K562 (cell line): ENCODE measurements at regions not wholly inside any gene's neighbourhood (a gene's known extent, or its start where the extent isn't known, plus 50 kb on each side); places are given as distances from the start of the nearest gene placed in this dataset.

Experiments
- ATAC-seq: fragments of 200-7000 bp; cut with Tn5 transposase; 3 replicates; pipeline ENCODE4 v1.9.1; 2020; ENCODE audit warnings: moderate library complexity
- BruUV-seq: library from RNA; stranded (reverse); fragments of 400-500 nt; replicated peaks from 2 replicates; lab custom pipeline; 2021; lab: Mats Ljungman, UMichigan
- CTCF ChIA-PET: fragments of 300-600 bp; formaldehyde crosslinking; extraction: SDS; loops from one replicate; lab custom pipeline; 2021; ENCODE audit warnings: low intra/inter-chr PET ratio; lab: Yijun Ruan, JAX
- POLR2A ChIA-PET: fragments of 300-600, 350-650 bp; sonication (Branson Sonifier 250); formaldehyde crosslinking; extraction: SDS; loops from one replicate; lab custom pipeline; 2021; ENCODE audit warnings: antibody characterized with exemption, inconsistent platforms; lab: Yijun Ruan, JAX
- DNase-seq, 4 experiments: peaks; one replicate each; pipeline versions ENCODE4 v3.0.0 to v3.0.0-alpha.2; 2011 to 2018; ENCODE audit warnings: low spot score in 3 of 4, mixed read lengths in 3 of 4; ENCODE audit errors: extremely low read depth in 1 of 4
- FAIRE-seq: peaks from 2 replicates; lab custom pipeline; 2011; peaks lifted over from hg19 to GRCh38; lab: Jason Lieb, UNC
- H2AFZ ChIP-seq: 2 replicates; pipeline ENCODE4 v1.6.0; 2011; ENCODE audit warnings: low read depth, low read length, control low read depth, inconsistent platforms
- H3K27ac ChIP-seq: fragments of 200-600 bp; 3 replicates; pipeline ENCODE4 v1.8.0; 2011; ENCODE audit warnings: low read depth, mild to moderate bottlenecking, control low read depth, inconsistent platforms, low read length, moderate library complexity, mixed read lengths; ENCODE audit errors: extremely low read depth
- H3K27me3 ChIP-seq, 2 experiments: fragments of 300-600 bp in 1 of 2; 2 replicates in 1 of 2; 3 replicates in 1 of 2; pipeline versions ENCODE4 v1.6.0 to v1.8.0; 2011; ENCODE audit warnings: inconsistent platforms in 2 of 2, low read length in 2 of 2, mild to moderate bottlenecking in 1 of 2, mixed read lengths in 1 of 2, moderate library complexity in 1 of 2; ENCODE audit not compliant: control insufficient read depth in 2 of 2, insufficient read depth in 2 of 2
- H3K36me3 ChIP-seq: fragments of 300-600 bp; 3 replicates; pipeline ENCODE4 v1.8.0; 2011; ENCODE audit warnings: mild to moderate bottlenecking, low read length, inconsistent platforms; ENCODE audit not compliant: control insufficient read depth, insufficient read depth
- H3K4me1 ChIP-seq, 2 experiments: fragments of 200-600 bp in 1 of 2; replicated peaks in 1 of 2; 2 replicates in 1 of 2; 3 replicates in 1 of 2; pipeline versions ENCODE4 v1.5.1 to v1.8.0; 2011; ENCODE audit warnings: inconsistent platforms in 2 of 2, low read length in 2 of 2, mild to moderate bottlenecking in 1 of 2, mixed read lengths in 1 of 2, moderate library complexity in 1 of 2; ENCODE audit not compliant: control insufficient read depth in 2 of 2, insufficient read depth in 2 of 2
- H3K4me2 ChIP-seq: 2 replicates; pipeline ENCODE4 v1.6.1; 2011; ENCODE audit warnings: low read length, control low read depth, inconsistent platforms, mixed read lengths; ENCODE audit not compliant: insufficient read depth
- H3K4me3 ChIP-seq: fragments of 200-600 bp; sonication (generic), shearing (Covaris generic); 2 replicates; pipeline ENCODE4 v1.5.1; 2016; ENCODE audit warnings: control low read depth, inconsistent platforms
- H3K79me2 ChIP-seq: fragments of 200-600 bp; 3 replicates; pipeline ENCODE4 v1.8.0; 2011; ENCODE audit warnings: low read length, inconsistent platforms; ENCODE audit not compliant: control insufficient read depth, insufficient read depth
- H3K9ac ChIP-seq, 2 experiments: 2 replicates each; pipeline versions ENCODE4 v1.6.0 to v1.6.1; 2011; ENCODE audit warnings: low read depth in 2 of 2, low read length in 2 of 2, control low read depth in 1 of 2, inconsistent platforms in 1 of 2, mild to moderate bottlenecking in 1 of 2, mixed read lengths in 1 of 2; ENCODE audit not compliant: insufficient read depth in 1 of 2
- H3K9me1 ChIP-seq: one replicate; pipeline ENCODE4 v1.6.0; 2011; ENCODE audit warnings: inconsistent platforms, mild to moderate bottlenecking, low read length, moderate library complexity; ENCODE audit not compliant: control insufficient read depth, insufficient read depth
- H3K9me3 ChIP-seq: replicated peaks from 2 replicates; pipeline ENCODE4 v1.5.1; 2011; ENCODE audit warnings: low read depth, low read length, inconsistent platforms; ENCODE audit not compliant: control insufficient read depth, insufficient read depth
- H4K20me1 ChIP-seq: replicated peaks from 2 replicates; pipeline ENCODE4 v1.6.1; 2011; ENCODE audit warnings: low read length, inconsistent platforms, mixed read lengths; ENCODE audit not compliant: control insufficient read depth, insufficient read depth
- ESRRB ChIP-seq: fragments of 250-450 bp; sonication (Bioruptor Pico); IDR thresholded peaks from 2 replicates; pipeline ENCODE4 v1.5.0; 2020; ENCODE audit warnings: mild to moderate bottlenecking, moderate library complexity, borderline replicate concordance
- EWSR1 ChIP-seq: fragments of 450-650 bp; IDR thresholded peaks from 2 replicates; pipeline ENCODE4 v1.6.1; 2018; ENCODE audit warnings: borderline replicate concordance, mild to moderate bottlenecking, low read depth, moderate library complexity; ENCODE audit not compliant: partially characterized antibody
- FOXK2 ChIP-seq, 2 experiments: fragments of 450-650 bp; IDR thresholded peaks in 1 of 2; conservative IDR thresholded peaks in 1 of 2; 2 replicates each; pipeline ENCODE4 v1.6.1; 2016; ENCODE audit warnings: low read depth in 2 of 2, mild to moderate bottlenecking in 1 of 2
- HCFC1 ChIP-seq: IDR thresholded peaks from 2 replicates; pipeline ENCODE4 v1.6.1; 2012; ENCODE audit warnings: low read depth, low read length, improper control_type of control experiment
- HSF4 ChIP-seq: fragments of 250-450 bp; sonication (Bioruptor Pico); IDR thresholded peaks from 2 replicates; pipeline ENCODE4 v2.1.2; 2022; ENCODE audit warnings: mild to moderate bottlenecking, moderate library complexity, borderline replicate concordance
- NCOA2 ChIP-seq, 2 experiments: fragments of 450-650 bp; IDR thresholded peaks; 2 replicates each; pipeline ENCODE4 v1.6.1; 2018; ENCODE audit warnings: mild to moderate bottlenecking in 2 of 2, moderate library complexity in 1 of 2; ENCODE audit not compliant: partially characterized antibody in 2 of 2
- SIX5 ChIP-seq, 2 experiments: IDR thresholded peaks; 2 replicates each; pipeline ENCODE4 v1.6.1; 2011; ENCODE audit warnings: low read length in 2 of 2, borderline replicate concordance in 1 of 2, low read depth in 1 of 2, mild to moderate bottlenecking in 1 of 2, moderate library complexity in 1 of 2; ENCODE audit not compliant: insufficient read depth in 1 of 2
- TAF9B ChIP-seq: fragments of 450-650 bp; IDR thresholded peaks from 2 replicates; pipeline ENCODE4 v1.6.1; 2018; ENCODE audit warnings: mild to moderate bottlenecking; ENCODE audit not compliant: partially characterized antibody
- TCFL5 ChIP-seq: fragments of 250-450 bp; sonication (Bioruptor Pico); conservative IDR thresholded peaks from 2 replicates; pipeline ENCODE4 v1.6.1; 2021; ENCODE audit warnings: mild to moderate bottlenecking, moderate library complexity, matching md5 sums
- U2AF1 ChIP-seq: fragments of 200-400 bp; formaldehyde crosslinking; optimal IDR thresholded peaks from 2 replicates; pipeline ENCODE3; 2017; ENCODE audit warnings: mild to moderate bottlenecking, low read depth, low read length, moderate library complexity
- ZFPM2 ChIP-seq: fragments of 250-450 bp; sonication (Bioruptor Pico); IDR thresholded peaks from 2 replicates; pipeline ENCODE4 v1.5.1; 2022; ENCODE audit warnings: mild to moderate bottlenecking
- ZFX ChIP-seq: sonication (generic); formaldehyde crosslinking; IDR thresholded peaks from 2 replicates; pipeline ENCODE4 v1.8.0; 2022; ENCODE audit warnings: mild to moderate bottlenecking, missing genetic modification reagents, moderate library complexity
- ZMIZ1 ChIP-seq, 2 experiments: fragments of 150-350 bp in 1 of 2; IDR thresholded peaks; 2 replicates each; pipeline ENCODE4 v1.6.1; 2012 to 2016; ENCODE audit warnings: low read depth in 2 of 2, low read length in 2 of 2, mild to moderate bottlenecking in 1 of 2, moderate library complexity in 1 of 2
- ZNF165 ChIP-seq: fragments of 250-450 bp; sonication (Bioruptor Pico); IDR thresholded peaks from 2 replicates; pipeline ENCODE4 v1.4.0; 2020; ENCODE audit warnings: borderline replicate concordance
- ZNF224 ChIP-seq: sonication (generic); formaldehyde crosslinking; IDR thresholded peaks from 2 replicates; pipeline ENCODE4 v1.8.0; 2022; ENCODE audit warnings: mild to moderate bottlenecking, missing genetic modification reagents
- ZNF766 ChIP-seq: fragments of 200-800 bp; sonication (Bioruptor generic); conservative IDR thresholded peaks from 2 replicates; pipeline ENCODE4 v1.6.1; 2016; ENCODE audit warnings: missing genetic modification characterization, missing compliant biosample characterization
- WGBS: fragments of 100-300 bp; shearing (Covaris generic); methylation state at CpG from one replicate; pipeline ENCODE4 v1.1.6; 2016; ENCODE audit warnings: low coverage, mixed read lengths; ENCODE audit not compliant: insufficient coverage; ENCODE audit errors: missing lambda C conversion rate; 5-methylcytosine and 5-hydroxymethylcytosine counted together
- in situ Hi-C: fragments of 300-500 bp; cut with MboI; formaldehyde crosslinking; loops from 4 replicates; pipeline ENCODE4 v1.15.0; 2018; ENCODE audit warnings: inconsistent platforms, mixed read lengths
- intact Hi-C: fragments of 100-400 bp; cut with micrococcal nuclease; formaldehyde crosslinking; loops from 2 replicates; pipeline ENCODE4 v1.14.2; 2022

- no peak for TF ChIP-seq ZMIZ1 (IDR thresholded peaks at IDR 0.05; ENCODE audit: low read depth in 2 of 2, low read length in 2 of 2)
- TF ChIP-seq NCOA2 (IDR thresholded peaks at IDR 0.05; ENCODE audit: partially characterized antibody in 2 of 2), result no peak
- no peak for TF ChIP-seq EWSR1
- no peak for TF ChIP-seq ZFPM2 (CRISPR knock-in tag)
Observed at GRCh38 chr20:11717562-11717961, 200.1 kb upstream of the BTBD3 start (continued).

- Histone ChIP-seq H3K9me3 (no peaks in the 10 kb centered on the region), H3K4me3 (no peak overlapping the region), H3K9me1 (no peaks in the 10 kb centered on the region), H3K4me2 (no peak overlapping the region), H3K27me3 (no peaks in the 10 kb centered on the region), H3K79me2 (no peaks in the 10 kb centered on the region), H3K9ac (no peak overlapping the region)
- in situ Hi-C loops (no loop called here), intact Hi-C loops (no loop called here)
- CTCF ChIA-PET, result no interaction called here
- POLR2A ChIA-PET, result no interaction called here
- DNase-seq, result no peak
- TF ChIP-seq ZNF224 (CRISPR knock-in tag) (no peak), SIX5 (IDR thresholded peaks at IDR 0.05; ENCODE audit: borderline replicate concordance in 1 of 2, insufficient read depth in 1 of 2, low read depth in 1 of 2, low read length in 2 of 2) (no peak), ESRRB (CRISPR knock-in tag) (no peak), HSF4 (CRISPR knock-in tag) (no peak), FOXK2 (conservative IDR thresholded peaks at IDR 0.05 in 1 of 2, IDR thresholded peaks at IDR 0.05 in 1 of 2; ENCODE audit: low read depth in 2 of 2) (no peak), ZNF766 (CRISPR knock-in tag) (no peak), ZNF165 (no peak), HCFC1 (no peak), TCFL5 (CRISPR knock-in tag) (no peak), ZFX (CRISPR knock-in tag) (no peak), TAF9B (no peak), U2AF1 (no peak)
- TF ChIP-seq, all 486 proteins: peak for 0
- BruUV-seq, result no TSS peak
- Histone ChIP-seq H4K20me1 (no peaks in the 10 kb centered on the region), H3K27ac (no peak overlapping the region), H2AFZ (no peak overlapping the region), H3K36me3 (no peaks in the 10 kb centered on the region), H3K4me1 (no peaks in the 10 kb centered on the region)
- 0% methylated on average over 1 of the region's 1 CpG for WGBS
- no peak for ATAC-seq
- FAIRE-seq, result no peak
Observed at GRCh38 chr20:11718474-11719094, 199.1 kb upstream of the BTBD3 start.
